Testis (tissue), 2 donors: ENCODE measurements at regions not wholly inside any gene's neighbourhood (a gene's known extent, or its start where the extent isn't known, plus 50 kb on each side); places are given as distances from the start of the nearest gene placed in this dataset.

Experiments used
- POLR2A ChIP-seq: fragments of 450-650 bp; IDR thresholded peaks from one replicate; pipeline ENCODE4 v1.6.1; 2017; ENCODE audit warnings: antibody characterized with exemption, mild to moderate bottlenecking, moderate library complexity
- TF ChIP-seq, protein P1 (sequence below), 3 experiments: fragments of 450-650 bp in 2 of 3; fragments of 200-600 bp in 1 of 3; sonication (generic) in 1 of 3; IDR thresholded peaks; one replicate each; pipeline ENCODE4 v1.5.1; 2016 to 2019; ENCODE audit warnings: antibody characterized with exemption in 3 of 3, mild to moderate bottlenecking in 2 of 3, moderate library complexity in 1 of 3

GRCh38 chr21:23452384-23453083 is 2154.7 kb downstream of the MRPL39 start:
- TF ChIP-seq, protein P1, sequence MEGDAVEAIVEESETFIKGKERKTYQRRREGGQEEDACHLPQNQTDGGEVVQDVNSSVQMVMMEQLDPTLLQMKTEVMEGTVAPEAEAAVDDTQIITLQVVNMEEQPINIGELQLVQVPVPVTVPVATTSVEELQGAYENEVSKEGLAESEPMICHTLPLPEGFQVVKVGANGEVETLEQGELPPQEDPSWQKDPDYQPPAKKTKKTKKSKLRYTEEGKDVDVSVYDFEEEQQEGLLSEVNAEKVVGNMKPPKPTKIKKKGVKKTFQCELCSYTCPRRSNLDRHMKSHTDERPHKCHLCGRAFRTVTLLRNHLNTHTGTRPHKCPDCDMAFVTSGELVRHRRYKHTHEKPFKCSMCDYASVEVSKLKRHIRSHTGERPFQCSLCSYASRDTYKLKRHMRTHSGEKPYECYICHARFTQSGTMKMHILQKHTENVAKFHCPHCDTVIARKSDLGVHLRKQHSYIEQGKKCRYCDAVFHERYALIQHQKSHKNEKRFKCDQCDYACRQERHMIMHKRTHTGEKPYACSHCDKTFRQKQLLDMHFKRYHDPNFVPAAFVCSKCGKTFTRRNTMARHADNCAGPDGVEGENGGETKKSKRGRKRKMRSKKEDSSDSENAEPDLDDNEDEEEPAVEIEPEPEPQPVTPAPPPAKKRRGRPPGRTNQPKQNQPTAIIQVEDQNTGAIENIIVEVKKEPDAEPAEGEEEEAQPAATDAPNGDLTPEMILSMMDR (IDR thresholded peaks at IDR 0.05) = no peak
- TF ChIP-seq POLR2A = no peak
